HPDE6-E6E7 (cell line): ENCODE measurements at regions not wholly inside any gene's neighbourhood (a gene's known extent, or its start where the extent isn't known, plus 50 kb on each side); places are given as distances from the start of the nearest gene placed in this dataset.

Experiments used
- DNase-seq: peaks from one replicate; pipeline ENCODE4 v3.0.0; 2011; ENCODE audit warnings: missing footprints; ENCODE audit errors: extremely low spot score

GRCh38 chr6:94074764-94075163 is 655.4 kb upstream of the EPHA7 start:
- no peak for DNase-seq

GRCh38 chr6:94071835-94072234 is 652.5 kb upstream of the EPHA7 start:
- no peak for DNase-seq

GRCh38 chr6:94065707-94066337 is 646.5 kb upstream of the EPHA7 start:
- no peak for DNase-seq

DNA sequence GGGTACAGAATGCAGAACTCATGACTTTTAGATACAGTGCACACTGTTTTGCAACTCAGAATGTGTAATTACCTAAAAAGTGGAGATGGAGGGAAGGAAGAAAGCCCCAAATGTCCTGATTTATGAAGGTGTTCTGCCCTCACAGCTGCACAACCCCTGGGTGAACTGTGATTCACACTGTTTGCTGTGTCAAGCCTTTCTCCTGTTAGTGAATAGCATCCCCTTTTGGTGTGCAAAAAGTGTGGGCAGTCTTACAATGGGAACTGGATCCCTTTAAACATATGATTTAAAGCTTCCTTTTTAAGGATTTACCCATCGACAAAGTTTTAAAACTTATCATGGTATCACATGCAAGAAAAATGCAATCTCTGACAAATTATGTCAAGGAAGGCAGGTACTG is 633.4 kb upstream of the EPHA7 start:
- peak; percentile 5 for DNase-seq

GRCh38 chr6:94050515-94050914 is 631.2 kb upstream of the EPHA7 start:
- DNase-seq: no peak

DNA sequence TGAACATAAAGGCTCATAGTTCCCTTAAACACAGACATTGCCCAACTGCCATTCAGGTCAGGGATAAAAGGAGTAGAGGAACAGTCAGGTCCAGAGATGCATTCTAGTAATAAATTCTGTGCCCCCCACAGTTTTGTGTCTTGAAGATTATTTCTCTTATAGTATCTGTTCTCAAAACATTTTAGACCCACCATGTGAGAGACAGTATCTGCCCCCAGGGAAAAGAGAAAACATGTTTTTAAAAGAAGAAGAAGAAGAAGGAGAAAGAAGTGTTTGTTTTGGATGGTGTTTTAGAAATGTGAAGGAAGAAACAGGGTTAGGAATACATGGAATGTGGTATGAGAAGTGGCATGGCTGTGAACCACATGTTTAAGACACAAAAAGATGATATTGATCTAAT is 629.6 kb upstream of the EPHA7 start:
- DNase-seq: no peak

GRCh38 chr6:94045099-94045829 is 625.9 kb upstream of the EPHA7 start:
- DNase-seq: no peak

- DNase-seq: no peak
These were observed 622.8 kb upstream of the EPHA7 start for GRCh38 chr6:94041945-94042709.

- no peak for DNase-seq
These were observed 616.7 kb upstream of the EPHA7 start for GRCh38 chr6:94036024-94036423.

DNA sequence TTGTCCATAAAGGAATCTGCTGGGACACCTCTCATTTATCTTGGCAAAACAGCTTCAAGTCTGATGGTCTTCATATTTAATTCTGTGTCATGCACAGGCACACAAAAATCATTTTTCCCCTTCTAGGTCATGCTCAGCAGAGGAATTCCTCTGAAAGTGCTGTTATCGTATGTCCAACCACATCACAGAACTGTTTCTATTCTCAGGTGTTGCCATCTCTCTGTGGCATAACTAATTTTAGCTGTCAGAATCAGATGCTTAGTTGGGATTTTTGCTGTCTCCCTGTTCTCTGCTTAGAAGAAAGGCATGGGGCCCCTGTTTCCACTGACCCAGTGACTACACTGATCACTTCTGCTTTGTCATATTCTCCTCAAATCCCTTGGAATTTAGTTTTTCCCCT is 608.0 kb upstream of the EPHA7 start:
- DNase-seq: no peak

GRCh38 chr6:94026575-94026974 is 607.2 kb upstream of the EPHA7 start:
- no peak for DNase-seq

- no peak for DNase-seq
These were observed 586.5 kb upstream of the EPHA7 start for GRCh38 chr6:94005835-94006234.

- no peak for DNase-seq
These were observed 573.6 kb upstream of the EPHA7 start for GRCh38 chr6:93992976-93993375.

DNA sequence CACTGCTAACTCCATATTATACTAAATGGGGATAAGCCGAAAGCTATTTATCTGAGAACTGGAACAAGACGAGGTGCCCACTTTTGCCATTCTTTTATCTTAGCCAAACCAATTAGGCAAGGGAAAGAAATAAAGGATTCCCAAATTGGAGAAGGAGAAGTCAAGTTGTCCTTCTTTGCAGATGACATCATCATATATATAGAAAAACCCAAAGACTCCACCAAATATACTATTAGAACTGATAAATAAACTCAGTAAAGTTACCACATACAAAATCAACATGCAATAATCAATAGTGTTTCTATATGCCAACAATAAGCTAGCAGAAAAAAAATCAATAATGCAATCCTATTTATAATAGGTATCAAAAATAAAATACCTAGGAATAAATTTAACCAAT is 570.3 kb upstream of the EPHA7 start:
- no peak for DNase-seq

DNA sequence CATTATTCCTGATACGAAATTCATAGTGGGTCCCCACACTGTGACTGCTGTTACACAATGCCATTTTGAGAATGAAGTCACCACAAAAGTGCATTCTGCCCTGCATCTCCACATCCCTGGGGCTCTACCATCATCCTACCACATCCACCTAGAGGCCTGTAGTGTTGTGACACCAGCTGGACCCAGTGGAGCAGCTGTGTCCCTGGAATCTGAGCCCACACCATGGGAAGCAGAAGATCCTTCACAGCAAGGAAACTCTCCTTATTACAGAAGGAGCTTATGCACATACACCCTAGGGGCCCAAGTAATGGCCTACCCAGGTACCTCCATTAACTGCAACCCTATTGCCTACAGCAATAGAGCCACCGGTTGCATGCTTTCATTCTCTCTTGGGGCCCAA is 566.6 kb upstream of the EPHA7 start:
- no peak for DNase-seq

GRCh38 chr6:93975159-93975558 is 555.8 kb upstream of the EPHA7 start:
- no peak for DNase-seq

DNA sequence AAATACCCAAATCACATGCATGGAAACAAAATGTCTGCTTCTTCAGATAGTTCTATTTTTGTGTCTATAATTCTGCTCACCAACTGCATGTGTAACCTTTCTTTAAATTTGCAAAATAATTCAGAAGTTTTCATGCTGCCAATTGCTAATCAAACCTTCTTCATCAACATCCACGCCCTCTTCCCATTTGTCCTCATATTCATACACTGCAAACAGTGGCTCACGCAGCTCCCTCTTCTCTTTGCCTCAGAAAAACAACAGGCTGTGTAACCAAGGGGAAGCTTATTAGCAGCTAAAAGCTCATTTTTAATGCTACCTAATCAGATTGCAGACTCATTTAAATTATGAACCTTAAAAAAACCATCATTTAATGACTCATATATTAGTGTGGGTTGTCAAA is 555.0 kb upstream of the EPHA7 start:
- no peak for DNase-seq

- DNase-seq: no peak
These were observed 553.4 kb upstream of the EPHA7 start for GRCh38 chr6:93972791-93973190.

- DNase-seq: no peak
These were observed 551.3 kb upstream of the EPHA7 start for GRCh38 chr6:93970684-93971083.

GRCh38 chr6:93968126-93968525 is 548.8 kb upstream of the EPHA7 start:
- DNase-seq: no peak

DNA sequence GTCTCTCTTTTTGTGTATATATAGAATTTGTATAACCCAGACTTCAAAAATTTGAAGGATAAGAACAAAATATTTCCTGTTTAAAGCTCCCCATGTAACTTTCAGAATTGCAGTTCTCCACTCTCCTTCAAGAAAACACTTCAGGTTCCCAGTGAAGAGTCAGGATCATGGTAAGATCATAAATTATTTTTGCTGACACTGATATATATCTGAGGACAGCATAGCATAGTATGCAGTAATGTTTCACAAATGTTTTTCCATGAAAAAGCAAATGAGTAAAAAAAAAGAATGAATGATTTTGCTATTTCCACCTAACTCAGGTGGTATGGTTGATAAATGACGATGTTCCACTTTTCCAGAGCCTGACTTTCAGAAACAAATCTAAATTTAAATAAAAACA is 545.6 kb upstream of the EPHA7 start:
- DNase-seq: no peak

GRCh38 chr6:93964321-93964720 is 545.0 kb upstream of the EPHA7 start:
- no peak for DNase-seq

GRCh38 chr6:93962566-93962965 is 543.2 kb upstream of the EPHA7 start:
- no peak for DNase-seq
